Forelimb muscle (tissue), 1 donor: ENCODE measurements at regions not wholly inside any gene's neighbourhood (a gene's known extent, or its start where the extent isn't known, plus 50 kb on each side); places are given as distances from the start of the nearest gene placed in this dataset.
"Not testable (repeated sequence)": the region's sequence is repeated elsewhere in the genome, so short reads cannot be mapped to it uniquely, and the experiment has no call there.

Experiments
- DNase-seq: peaks from one replicate; pipeline ENCODE4 v3.0.0-alpha.2; 2013; ENCODE audit warnings: low read depth

DNA sequence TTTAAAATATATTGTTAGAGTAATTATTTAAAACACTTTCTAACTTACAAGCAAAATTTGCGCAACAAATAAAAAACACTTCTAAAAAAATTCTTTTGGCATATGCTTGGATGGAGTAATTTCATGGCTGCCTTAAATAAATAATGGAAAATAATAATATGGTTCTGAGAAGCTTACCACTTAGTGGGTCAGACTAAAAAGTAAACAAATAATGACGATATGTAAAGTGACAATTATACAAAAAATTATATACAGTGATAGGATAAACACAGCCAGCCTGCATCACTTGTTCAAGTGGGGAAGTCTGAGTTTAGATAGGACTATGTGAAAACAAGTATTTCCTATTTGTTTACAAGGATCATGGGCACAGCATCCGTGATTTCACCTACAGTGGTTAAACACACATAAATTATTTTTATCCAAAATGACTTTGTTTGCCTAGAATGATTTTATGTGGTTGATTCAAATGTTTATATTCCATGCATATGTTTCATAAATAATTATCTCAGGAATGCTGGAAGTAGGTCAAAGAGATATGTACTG is 141.7 kb upstream of the SEMA3D start:
- DNase-seq, result no peak

DNA sequence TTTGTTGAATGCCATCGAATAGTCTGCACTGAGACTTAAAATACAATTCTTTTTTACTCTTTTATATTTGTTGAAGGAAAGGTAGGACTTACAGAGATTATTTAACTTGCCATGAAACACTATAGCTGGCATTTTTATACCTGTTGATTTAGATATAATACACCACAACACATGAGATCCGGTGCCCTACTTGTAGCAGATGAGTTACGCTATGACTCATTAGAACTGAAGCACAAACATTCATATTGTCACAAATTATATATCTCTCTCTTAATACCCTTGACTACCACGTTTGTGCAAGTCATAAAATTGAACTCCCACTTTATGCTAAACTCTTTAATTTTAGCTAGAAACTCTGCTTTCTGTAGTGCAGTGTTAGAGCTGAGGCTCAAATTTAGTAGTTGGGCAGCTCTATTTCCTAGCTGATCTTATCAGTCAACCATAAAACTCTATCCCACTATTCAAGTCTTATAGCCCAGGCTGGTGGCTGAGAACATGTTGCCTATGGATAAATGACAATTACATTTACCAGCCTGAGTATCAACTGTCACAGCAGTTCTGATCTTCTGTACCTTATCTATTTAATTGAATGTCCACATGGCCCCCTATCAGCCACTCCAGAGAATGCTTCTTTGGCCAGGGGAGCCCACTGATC is 137.4 kb upstream of the SEMA3D start:
- DNase-seq, result no peak

DNA sequence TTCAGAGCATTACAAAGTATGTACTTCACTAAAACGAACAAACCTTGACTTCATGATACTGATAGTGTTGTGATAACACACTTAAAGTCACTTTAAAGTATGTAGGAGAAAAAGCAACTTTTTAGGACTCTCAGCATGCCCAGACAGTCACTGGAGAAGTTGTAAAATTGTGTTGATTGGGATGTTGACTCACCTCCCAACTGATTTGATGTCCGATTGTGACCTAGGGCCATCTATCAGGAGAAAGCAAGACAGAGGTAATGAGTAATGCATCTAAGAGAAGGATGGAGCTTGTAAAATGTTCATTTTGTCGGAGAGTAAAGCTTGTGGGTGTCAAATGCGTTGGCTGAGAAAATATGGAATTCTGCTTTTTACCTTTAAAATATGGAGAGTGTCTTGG is 135.4 kb upstream of the SEMA3D start:
- DNase-seq, result no peak

DNA sequence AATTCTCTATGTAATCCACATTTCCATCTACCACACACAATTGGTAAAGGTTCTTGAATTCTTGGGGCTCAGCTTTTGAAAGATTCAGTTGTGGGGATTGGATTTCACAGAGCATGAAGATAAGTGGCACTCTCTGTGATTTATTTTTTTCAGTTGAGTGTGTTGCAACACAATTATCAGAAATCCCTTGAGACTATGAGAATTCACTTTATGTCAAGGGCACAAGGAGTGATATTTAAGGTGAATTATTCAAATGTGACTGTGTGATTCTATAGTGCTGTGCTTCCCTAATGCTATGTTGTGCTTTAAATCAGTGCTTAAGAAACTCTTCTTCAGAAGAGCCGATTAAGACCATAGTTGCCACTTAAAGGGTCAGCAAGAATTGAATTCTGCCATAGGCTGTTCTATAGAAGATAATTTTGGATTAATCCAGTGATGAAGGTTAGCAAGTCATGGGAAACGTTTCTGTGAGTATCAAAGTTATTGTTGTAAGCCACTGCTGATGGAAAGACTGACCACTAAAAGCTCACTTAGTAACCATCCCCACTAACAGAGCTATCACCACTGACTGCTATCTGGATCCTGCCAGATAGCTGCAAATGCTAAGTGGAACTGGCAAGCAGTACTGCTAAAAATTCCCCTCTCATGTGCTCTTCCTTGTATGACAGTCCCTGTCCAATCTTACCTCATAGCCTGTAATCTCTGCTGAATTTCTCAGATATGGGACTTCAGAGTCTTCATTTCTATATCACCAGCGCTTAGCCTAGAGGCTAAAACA is 134.0 kb upstream of the SEMA3D start:
- DNase-seq, result no peak

DNA sequence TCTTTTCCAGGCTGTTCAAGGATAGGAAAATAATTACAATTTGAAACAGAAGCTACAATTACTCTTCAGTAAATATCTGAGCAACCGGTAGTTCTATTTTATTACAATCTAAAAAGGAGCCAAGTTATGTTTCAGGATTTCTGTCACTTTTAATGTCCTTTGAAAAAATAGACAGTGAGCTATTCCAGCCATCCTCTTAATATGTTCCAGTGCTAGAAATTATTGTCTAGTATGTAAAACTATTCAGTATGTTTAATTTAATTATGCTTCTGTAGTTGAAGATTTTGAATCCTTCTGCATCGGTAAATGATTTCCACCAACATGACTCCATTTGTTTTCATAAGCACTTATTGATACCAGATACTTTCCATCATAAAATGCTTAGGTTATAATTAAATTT is 129.6 kb upstream of the SEMA3D start:
- no peak for DNase-seq

DNA sequence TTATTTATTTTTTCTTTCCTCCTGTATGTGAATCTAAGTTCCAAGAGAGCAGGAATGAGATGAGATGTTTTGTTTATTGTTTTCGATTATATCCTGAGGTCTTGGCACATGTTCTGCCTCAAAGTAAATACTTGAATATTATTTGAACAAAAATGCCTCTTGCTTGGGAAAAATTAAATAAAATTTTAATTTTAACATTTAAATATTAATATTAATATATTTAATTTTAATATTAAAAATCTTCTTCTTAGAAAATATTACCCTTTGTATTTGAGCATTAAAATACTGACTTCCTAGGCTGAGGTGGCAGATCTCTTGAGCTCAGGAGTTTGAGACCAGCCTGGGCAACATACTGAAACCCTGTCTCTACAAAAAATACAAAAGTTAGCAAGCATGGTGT is 123.4 kb upstream of the SEMA3D start:
- no peak for DNase-seq

DNA sequence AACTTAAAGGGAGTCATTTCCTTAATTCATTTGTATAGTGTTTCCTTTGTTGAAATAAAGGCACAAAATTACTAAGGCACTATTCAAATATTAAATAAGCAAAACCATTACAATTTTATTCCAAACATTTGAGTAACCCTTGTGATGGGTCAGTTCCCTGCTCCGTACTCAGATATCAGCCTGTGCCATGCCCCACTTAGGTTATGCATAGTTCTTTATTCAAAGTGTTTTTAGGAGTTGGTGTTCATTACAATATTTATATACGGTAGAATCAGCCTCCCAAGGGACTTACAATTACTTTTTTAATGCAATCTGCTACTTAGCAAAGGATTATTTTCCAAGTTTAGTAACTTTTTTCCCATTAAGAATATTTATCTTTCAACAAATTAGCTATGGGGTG is 119.3 kb upstream of the SEMA3D start:
- DNase-seq, result no peak

DNA sequence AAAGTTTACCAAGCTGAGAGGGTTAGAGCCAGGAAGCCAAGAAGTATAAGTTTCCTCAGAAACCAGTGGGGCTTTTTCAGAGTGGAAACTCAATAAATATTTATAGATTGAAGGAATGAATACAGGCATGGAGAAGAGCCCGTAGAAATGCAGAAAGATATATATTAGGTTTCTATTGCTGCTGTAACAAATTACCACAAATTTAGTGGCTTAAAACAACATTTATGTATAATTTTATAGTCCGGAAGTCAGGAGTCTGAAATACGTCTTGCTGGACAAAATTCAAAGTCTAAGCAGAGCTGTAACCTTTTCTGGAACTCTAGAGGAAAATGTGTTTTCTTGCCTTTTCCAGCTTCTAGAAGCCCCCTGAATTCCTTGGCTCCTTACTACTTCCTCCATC is 107.3 kb upstream of the SEMA3D start:
- no peak for DNase-seq

DNA sequence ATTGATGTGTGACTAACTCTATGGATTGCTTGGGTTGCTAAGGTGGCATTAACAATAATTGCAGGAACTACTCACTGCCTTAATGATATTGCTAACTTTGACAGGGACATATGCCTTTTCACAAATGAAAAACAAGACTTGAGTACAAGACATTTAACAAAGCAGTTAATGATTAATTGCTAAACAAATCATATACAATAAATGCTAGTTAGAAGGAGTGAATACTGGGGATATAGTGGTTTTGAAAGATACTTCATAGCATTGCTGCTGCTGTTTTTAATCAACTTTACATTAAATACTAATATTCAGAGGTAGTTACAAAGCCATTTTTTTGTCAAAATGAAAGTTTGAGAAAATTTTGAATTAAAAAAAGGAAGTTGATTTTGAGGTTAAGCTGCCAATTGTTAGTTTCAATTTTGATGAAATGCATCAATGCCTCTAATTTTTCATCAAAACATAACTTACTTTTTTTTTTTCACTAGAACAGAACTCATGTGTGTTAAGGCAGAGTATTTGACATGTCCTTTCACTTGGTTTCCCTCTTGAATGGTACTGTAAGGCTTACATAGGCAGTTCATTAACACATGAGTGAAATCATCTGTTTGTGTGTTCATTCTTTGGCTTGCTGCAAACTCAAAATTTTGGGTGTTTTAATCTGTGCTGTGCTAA is 106.2 kb upstream of the SEMA3D start:
- DNase-seq, result no peak

DNA sequence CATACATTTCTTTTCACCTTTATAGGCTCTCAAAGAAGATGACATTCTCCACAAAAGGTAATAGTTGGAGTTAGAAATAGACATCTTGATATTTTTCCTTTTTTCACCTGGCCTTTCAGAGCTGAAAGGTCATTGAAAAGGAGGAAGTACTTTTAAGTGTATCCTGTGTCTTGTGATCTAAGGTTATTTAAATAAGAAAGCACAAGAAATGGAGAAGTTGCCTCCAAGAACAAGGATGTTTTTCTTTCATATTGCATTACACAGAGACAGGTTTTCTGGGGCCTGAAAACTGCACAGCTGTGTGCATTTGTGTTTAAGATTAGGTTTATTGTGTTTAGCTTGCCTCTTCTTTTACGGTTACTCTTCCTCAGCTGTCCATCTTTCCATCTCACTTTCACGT is 103.4 kb upstream of the SEMA3D start:
- no peak for DNase-seq

DNA sequence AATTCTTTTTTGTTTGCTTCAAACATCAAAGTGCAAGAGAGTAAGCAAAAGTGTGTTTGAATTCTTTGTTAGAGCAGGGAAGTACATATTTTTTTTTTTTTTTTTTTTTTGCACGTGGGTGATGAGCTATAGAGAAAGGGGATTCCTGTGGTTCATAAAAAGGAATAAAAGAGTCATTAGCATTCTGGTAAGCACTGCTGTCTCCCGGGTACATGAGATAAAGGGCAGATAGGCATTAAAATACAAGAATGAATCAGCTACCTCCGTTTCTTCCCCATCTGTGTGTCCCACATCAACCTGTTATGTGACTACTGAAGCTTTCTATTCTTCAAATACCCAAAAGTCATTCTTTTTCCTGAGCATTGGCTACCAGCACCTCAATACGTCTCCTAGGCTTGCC is 102.4 kb upstream of the SEMA3D start:
- no peak for DNase-seq

DNA sequence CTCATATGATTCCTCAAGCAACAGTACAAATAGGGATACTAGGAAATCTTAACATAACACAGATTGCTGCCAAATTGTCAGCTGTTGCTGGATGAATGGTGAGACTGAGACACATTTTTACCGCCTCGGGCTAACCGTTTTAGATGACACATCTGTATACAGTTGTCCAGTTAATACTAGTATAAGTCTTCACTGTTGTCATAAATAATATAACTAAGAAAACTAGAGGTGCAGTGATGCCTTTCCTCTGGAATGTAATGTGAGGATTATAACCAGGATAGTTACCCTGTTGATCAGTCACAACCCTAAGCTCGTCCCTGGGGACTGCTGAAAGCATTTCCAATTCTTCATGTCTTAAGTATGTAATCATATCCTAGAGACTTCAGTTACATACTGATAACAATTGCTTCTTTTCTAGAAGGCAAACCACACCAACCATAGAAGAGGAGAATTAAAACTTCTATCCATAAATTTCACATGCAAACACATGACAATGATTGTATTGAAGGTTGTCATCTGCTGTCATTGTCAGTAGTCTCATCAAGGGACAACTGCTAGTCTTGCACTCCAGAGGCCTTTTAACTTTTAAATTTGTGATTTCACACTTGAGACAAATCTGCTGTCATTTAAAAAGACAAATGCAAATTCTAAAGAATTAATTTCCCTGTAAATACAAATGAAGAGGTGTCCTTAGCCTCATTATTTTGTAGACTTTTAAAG is 100.4 kb upstream of the SEMA3D start:
- no peak for DNase-seq

DNA sequence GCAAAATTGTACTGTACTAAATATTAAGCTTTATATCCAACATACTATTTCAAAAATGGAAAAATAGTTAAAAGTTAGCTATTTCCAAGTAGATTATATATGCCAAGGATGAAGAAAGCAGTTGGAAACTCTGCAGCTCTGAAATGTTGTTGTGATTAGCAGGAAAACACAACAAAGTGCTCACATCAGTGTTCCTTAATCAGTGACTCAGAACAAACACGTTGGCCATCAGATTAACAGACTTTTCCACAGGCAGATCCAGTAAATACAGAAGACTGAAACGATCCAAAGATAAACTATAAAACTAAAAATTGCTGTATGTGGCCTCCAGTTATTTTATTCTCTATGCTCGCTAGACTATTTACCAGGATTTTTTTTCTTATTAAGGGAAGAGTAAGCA is 99.6 kb upstream of the SEMA3D start:
- DNase-seq, result peak; percentile 70

DNA sequence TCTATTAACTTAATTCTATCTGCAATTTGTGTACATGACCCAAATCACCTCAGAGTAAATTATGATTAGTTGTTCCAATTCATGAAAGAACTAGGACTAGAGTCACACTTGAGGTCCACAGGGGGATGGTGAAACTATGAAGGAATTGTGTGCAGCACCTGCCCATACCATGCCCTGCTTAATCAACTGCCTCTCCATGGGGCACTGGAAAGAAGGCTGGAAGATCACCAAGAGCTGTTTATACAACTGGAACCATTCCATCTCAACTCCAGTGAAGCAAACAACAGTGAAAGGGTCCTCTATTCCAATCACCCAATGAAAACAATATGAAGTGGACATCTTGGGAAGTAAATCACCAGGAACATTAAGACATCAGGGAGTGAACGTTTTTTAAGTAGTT is 98.7 kb upstream of the SEMA3D start:
- no peak for DNase-seq

DNA sequence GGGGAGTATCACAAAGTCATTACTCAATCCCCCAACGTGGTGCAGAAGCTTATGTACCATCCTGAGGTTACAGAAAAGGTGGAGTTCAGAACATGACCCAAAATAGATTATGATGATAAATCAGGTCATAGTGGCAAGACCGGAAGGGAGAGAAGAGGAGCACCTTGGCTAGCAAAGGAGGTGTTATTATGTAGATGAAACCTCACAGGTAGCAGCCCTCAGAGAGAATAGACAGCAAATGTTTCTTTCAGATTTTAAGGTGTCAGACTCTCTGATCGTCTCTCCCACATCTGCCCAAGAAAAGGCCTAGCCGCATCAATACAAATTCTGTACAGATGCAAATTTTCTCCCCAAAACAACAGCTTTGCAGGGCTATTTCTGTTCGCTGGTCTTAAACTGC is 88.3 kb upstream of the SEMA3D start:
- no peak for DNase-seq

DNA sequence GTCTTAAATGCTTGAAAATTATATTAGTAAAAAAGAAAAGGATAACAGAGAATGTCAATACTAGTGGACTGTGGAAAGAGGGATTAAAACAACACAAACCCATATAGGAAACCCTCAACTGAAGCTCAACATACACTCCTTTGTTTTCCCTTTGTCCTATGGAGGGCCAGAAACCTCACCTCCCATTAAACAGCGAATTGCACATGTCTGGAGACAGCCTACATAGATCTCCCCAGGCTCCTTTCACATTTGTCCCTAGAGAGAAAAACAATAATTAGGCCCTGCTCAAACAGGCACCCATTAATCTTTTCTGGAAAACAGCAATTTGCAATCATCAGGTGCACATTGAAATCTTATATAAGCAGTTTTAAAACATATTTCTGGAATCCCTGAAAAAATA is 87.6 kb upstream of the SEMA3D start:
- no peak for DNase-seq

DNA sequence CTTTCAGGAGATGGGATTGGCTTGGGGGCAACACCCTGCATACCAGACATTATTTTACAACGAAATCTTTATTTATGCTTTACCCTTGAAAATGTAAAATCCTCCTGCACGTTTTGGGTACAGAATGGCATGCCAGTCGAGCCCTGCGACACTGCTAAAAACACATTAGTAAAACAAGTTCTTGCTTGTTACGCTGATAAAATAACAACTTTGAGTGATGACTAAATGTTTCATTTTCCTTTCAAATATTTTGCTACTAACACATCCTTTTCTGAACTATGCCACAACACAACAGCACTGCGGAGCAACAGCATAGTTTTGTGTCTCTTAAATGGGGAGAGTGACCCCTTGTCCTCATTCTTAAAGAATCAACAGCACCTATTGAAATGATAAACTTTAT is 76.0 kb upstream of the SEMA3D start:
- no peak for DNase-seq

DNA sequence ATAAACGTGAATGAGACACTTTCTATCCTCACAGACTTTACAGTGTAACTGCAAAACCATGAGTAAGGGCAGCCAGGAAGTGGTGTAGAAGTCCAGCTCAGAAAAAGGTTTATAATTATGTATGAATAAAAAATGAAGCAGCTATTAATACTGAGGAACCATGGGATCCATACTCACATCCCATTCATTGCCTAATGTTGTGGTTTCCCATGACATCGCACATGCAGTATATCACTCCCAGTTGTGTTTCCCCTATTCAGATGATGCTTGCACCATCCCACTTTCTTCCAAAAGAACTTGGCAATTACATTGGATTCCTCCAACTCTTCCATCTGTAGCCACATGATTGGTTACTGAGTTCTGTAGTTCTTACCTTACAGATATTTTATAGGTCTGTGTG is 74.5 kb upstream of the SEMA3D start:
- no peak for DNase-seq

DNA sequence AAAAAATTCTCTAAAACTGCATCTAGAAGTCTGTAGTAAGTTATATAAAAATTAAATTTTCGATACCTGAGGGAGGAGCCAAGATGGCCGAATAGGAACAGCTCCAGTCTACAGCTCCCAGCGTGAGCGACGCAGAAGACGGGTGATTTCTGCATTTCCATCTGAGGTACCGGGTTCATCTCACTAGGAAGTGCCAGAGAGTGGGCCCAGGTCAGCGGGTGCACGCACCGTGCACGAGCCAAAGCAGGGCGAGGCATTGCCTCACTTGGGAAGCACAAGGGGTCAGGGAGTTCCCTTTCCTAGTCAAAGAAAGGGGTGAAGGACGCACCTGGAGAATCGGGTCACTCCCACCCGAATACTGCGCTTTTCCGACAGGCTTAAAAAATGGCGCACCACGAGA is 62.9 kb upstream of the SEMA3D start:
- DNase-seq, result not testable (repeated sequence)

DNA sequence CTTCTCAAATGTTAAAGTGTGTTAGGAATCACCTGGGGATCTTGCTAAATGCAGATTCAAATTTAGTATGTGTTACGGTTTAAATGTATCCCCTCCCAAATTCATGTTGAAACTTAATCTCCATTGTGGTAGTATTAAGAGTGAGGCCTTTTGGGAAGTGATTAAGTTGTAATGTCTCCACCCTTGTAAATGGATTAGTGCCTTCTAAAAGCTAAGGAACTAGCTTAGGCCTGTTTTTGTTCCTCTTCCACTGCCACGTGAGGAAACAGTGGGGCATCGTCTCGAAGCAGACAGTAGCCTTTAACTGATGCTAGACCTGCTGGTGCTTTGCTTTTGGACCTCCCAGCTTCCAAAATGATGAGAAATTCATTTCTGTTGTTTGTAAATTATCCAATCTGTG is 52.3 kb upstream of the SEMA3D start:
- no peak for DNase-seq

DNA sequence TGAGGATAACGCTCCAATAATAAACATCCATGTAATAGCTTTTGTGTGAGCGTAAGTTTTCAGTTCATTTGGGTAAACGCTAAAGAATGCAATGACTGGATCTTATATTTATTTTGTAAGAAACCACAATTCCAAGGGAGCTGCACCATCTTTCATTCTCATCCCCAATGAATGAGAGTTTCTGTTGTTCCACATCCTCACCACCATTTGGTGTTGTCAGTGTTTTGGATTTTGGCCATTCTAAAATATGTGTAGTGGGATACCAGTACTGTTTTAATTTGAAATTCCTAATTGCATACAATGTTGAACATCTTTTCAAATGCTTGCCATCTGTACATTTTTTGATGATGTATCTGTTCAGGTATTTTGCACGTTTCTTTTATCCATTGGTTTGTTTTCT is 50.9 kb upstream of the SEMA3D start:
- DNase-seq, result no peak
